GM23248 (cell line): ENCODE measurements at regions not wholly inside any gene's neighbourhood (a gene's known extent, or its start where the extent isn't known, plus 50 kb on each side); places are given as distances from the start of the nearest gene placed in this dataset.

Source experiments
- DNase-seq: peaks from one replicate; pipeline ENCODE4 v3.0.0-alpha.2; 2015
- H2AFZ ChIP-seq: fragments of 200-600 bp; sonication (generic); 2 replicates; pipeline ENCODE4 v1.6.1; 2016; ENCODE audit warnings: antibody characterized with exemption
- H3F3A ChIP-seq: fragments of 200-600 bp; sonication (generic); 2 replicates; pipeline ENCODE4 v1.6.1; 2016; ENCODE audit warnings: mild to moderate bottlenecking, antibody characterized with exemption, mixed run types; ENCODE audit not compliant: insufficient read depth
- H3K27ac ChIP-seq: fragments of 200-600 bp; sonication (generic); 2 replicates; pipeline ENCODE4 v1.5.1; 2016; ENCODE audit warnings: mild to moderate bottlenecking
- H3K27me3 ChIP-seq: fragments of 200-600 bp; sonication (generic); replicated peaks from 2 replicates; pipeline ENCODE4 v1.6.1; 2016; ENCODE audit warnings: mild to moderate bottlenecking; ENCODE audit not compliant: insufficient read depth
- H3K36me3 ChIP-seq: fragments of 200-600 bp; sonication (generic); 2 replicates; pipeline ENCODE4 v1.6.1; 2016; ENCODE audit warnings: low read depth, mild to moderate bottlenecking
- H3K4me1 ChIP-seq: fragments of 200-600 bp; sonication (generic); 2 replicates; pipeline ENCODE4 v1.6.1; 2016; ENCODE audit warnings: mild to moderate bottlenecking; ENCODE audit not compliant: insufficient read depth
- H3K4me2 ChIP-seq: fragments of 200-600 bp; sonication (generic); one replicate; pipeline ENCODE4 v1.6.1; 2016; ENCODE audit warnings: mild to moderate bottlenecking; ENCODE audit not compliant: unreplicated experiment
- H3K4me3 ChIP-seq: fragments of 200-600 bp; sonication (generic); 2 replicates; pipeline ENCODE4 v1.5.1; 2016; ENCODE audit warnings: mild to moderate bottlenecking
- H3K79me2 ChIP-seq: fragments of 200-600 bp; sonication (generic); 2 replicates; pipeline ENCODE4 v1.6.1; 2016; ENCODE audit warnings: mild to moderate bottlenecking; ENCODE audit not compliant: insufficient read depth
- H3K9ac ChIP-seq: fragments of 200-600 bp; sonication (generic); 2 replicates; pipeline ENCODE4 v1.6.1; 2016; ENCODE audit warnings: mild to moderate bottlenecking
- H3K9me2 ChIP-seq: fragments of 200-600 bp; sonication (generic); 2 replicates; pipeline ENCODE4 v1.6.1; 2016; ENCODE audit warnings: mixed run types, mild to moderate bottlenecking, moderate library complexity; ENCODE audit not compliant: insufficient read depth
- H3K9me3 ChIP-seq: fragments of 200-600 bp; sonication (generic); one replicate; pipeline ENCODE4 v1.6.1; 2017; ENCODE audit warnings: low read depth
- H4K20me1 ChIP-seq: fragments of 200-600 bp; sonication (generic); 2 replicates; pipeline ENCODE4 v1.6.0; 2016; ENCODE audit not compliant: insufficient read depth
- EZH2 ChIP-seq: fragments of 200-600 bp; sonication (generic); IDR thresholded peaks from 2 replicates; pipeline ENCODE4 v1.6.1; 2018; ENCODE audit warnings: antibody characterized with exemption, mild to moderate bottlenecking; ENCODE audit not compliant: insufficient read depth, poor library complexity, severe bottlenecking
- EZH2phosphoT487 ChIP-seq: fragments of 200-600 bp; sonication (generic); IDR thresholded peaks from 2 replicates; pipeline ENCODE4 v1.6.1; 2018; ENCODE audit warnings: antibody characterized with exemption, moderate library complexity, mild to moderate bottlenecking, low read depth; ENCODE audit not compliant: insufficient read depth
- WGBS, 2 experiments: methylation state at CpG; one replicate each; pipeline ENCODE4 v1.1.6; 2015 to 2017; ENCODE audit warnings: low lambda C conversion rate in 2 of 2, low coverage in 1 of 2; ENCODE audit errors: missing lambda C conversion rate in 2 of 2; 5-methylcytosine and 5-hydroxymethylcytosine counted together
- in situ Hi-C: fragments of 300-500 bp; cut with MboI; formaldehyde crosslinking; loops from 2 replicates; pipeline ENCODE4 v1.15.0; 2020

DNA sequence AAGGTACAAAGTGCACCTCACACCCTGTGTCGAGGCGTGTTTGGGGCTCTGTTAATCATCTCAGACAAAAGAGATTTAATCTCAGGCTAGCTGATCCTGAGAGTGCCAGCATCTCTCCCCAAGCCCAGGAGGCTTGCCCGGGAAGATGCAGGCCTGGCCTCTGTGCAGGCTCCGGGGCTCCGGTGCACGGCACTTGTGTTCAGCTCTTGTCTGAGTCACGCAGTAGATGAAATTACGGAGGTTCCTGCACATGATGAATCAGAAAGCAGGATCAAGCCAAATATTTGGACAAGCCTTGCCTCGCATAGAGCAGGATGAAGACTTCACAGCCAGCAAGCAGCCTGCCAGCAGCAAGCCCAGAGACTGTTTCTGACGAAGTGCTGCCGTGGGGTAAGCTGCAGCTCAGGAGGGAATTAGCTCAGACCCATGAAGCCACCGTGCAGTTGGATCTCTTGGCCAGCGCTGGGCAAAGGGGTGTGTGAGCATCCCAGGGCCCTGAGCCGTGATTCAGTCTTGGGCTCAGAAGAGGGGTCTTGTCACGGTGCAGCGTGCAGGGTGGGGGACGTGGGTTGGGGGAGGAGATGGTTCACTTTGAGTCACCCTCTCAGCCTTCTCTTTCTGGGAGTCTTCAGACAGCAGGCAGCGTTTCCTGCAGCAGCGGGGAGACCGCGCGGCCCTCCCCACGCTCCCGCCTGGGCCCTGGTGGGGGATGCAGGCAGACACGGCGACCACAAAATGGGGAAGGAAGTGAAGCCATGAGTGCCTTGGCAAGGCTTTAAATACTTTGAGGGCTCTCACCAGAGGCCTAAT is 89.2 kb upstream of the MEF2A start:
- Histone ChIP-seq H3K4me2 (peak overlapping the region; percentile 41), H3K4me3 (peak overlapping the region; percentile 42), H3K9me2 (no peaks in the 10 kb centered on the region), H2AFZ (peak overlapping the region; percentile 45; the same call in 1 of the 2 replicates), H4K20me1 (no peaks in the 10 kb centered on the region), H3K27ac (peak overlapping the region; percentile 68), H3K27me3 (no peaks in the 10 kb centered on the region), H3K79me2 (no peaks in the 10 kb centered on the region), H3K9me3 (no peaks in the 10 kb centered on the region), H3K9ac (peak overlapping the region; percentile 48), H3K4me1 (peaks cover 15% of the 10 kb centered on the region), H3F3A (peaks cover 22% of the 10 kb centered on the region), H3K36me3 (no peaks in the 10 kb centered on the region)
- in situ Hi-C loops = no loop called here
- TF ChIP-seq EZH2phosphoT487 (no peak), EZH2 (no peak)
- peak; percentile 99 for DNase-seq
- 18 to 24% methylated on average over 20 to 26 of the region's 26 CpGs for WGBS, 2 experiments

DNA sequence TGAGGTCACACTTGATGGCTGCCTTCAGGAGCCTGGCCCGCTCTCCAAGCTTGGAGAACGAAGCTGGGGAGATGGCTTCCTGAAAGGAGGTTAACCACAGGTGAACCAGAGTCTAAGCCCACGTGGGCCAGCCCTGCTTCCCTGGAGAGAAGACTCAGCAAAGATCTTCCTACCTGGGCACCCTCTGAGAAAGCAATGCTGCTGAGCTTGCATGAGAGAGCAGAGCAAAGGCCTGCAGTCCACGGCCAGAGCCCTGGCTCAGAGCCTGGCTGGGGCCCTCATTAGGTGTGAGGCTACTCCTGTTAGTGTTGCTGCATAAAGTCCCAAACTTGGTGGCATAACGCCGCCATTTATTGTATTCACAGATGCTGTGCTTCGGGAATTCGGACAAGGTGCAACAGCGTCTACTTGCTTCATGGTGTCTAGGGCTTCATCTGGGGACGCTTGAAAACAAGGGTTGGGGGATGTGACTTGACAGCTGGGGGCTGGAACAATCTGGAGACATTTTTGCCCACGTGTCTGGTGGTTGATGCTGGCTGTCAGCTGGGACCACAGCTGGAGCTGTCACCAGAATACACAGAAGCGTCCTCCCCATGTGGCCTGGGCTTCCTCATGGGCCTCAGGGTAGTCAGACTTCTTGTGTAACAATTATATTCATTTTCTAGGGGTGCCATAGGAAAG is 87.9 kb upstream of the MEF2A start:
- DNase-seq = no peak
- Histone ChIP-seq H3K4me1 (peaks cover 15% of the 10 kb centered on the region), H3K9me2 (no peaks in the 10 kb centered on the region), H3K27ac (no peak overlapping the region), H2AFZ (no peak overlapping the region), H3K4me2 (no peak overlapping the region), H3K36me3 (no peaks in the 10 kb centered on the region), H3K9me3 (no peaks in the 10 kb centered on the region), H3F3A (peaks cover 22% of the 10 kb centered on the region), H4K20me1 (no peaks in the 10 kb centered on the region), H3K4me3 (no peak overlapping the region), H3K79me2 (no peaks in the 10 kb centered on the region), H3K9ac (no peak overlapping the region; the same call in 1 of the 2 replicates), H3K27me3 (no peaks in the 10 kb centered on the region)
- in situ Hi-C loops = no loop called here
- no peak for TF ChIP-seq EZH2
- TF ChIP-seq EZH2phosphoT487 = no peak
- 97 to 99% methylated on average over 12 of the region's 12 CpGs for WGBS, 2 experiments

DNA sequence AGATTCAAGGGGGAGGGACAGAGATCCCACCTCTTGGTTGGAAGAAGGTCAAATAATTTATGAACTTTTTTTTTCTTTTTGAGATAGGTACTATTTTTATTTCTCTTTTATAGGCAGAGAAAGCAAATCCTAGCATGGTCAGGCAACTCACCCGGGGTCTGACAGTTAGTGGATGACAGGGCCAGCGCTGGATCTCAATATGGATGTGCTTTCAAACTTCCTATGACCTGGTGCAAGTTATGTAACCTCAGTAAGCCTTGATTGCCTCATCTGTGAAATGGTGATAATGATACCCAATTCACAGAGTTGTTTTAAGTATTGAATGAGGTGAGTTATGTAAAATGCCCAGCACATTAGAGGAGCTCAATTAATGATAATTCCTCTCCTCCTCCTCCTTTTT is 86.8 kb upstream of the MEF2A start:
- TF ChIP-seq EZH2phosphoT487 (no peak), EZH2 (no peak)
- in situ Hi-C loops = no loop called here
- Histone ChIP-seq H3K36me3 (no peaks in the 10 kb centered on the region), H3K27ac (no peak overlapping the region), H3K4me1 (peaks cover 15% of the 10 kb centered on the region), H3K9me3 (no peaks in the 10 kb centered on the region), H3K4me2 (no peak overlapping the region), H3K4me3 (no peak overlapping the region), H3K9me2 (no peaks in the 10 kb centered on the region), H3F3A (peaks cover 22% of the 10 kb centered on the region), H2AFZ (no peak overlapping the region), H4K20me1 (no peaks in the 10 kb centered on the region), H3K9ac (no peak overlapping the region), H3K27me3 (no peaks in the 10 kb centered on the region), H3K79me2 (no peaks in the 10 kb centered on the region)
- WGBS, 2 experiments = 95 to 96% methylated on average over 2 of the region's 2 CpGs
- DNase-seq = no peak

DNA sequence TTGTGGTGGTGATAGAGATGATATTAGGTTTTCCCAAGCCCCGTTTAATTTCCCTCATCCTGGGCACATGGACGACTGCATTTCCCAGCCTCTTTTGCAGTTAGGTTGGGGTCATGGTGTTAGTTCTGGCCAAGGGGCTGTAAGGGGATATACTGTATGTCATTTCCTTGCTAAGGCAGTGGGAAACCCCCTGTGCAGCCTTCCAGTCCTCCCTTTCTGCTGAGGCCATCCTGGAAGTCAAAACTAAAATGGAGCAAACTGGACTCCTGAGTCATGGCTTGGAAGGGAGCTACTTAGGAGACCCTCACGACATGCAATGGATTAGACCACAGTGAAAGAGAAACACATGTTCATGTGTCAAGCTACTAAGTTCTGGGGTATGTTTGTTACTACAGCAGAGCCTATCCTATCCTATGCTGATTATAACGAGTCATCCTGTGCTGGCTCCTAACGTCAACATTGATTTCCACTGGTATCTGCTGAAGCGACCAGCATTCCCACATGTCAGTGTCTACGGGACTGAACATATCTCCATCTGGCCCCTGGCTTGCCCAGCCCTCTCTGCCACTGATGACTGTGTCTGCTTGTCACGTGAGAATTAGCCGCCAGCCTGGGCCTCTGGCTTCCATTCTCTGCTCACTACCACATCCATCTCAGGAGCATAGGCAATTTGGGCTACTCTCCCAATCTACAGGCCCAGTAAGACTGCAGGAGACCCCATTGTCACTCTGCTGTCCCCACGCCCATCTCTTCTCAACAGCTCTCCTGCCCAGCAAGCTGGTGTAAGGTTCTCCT is 85.6 kb upstream of the MEF2A start:
- no peak overlapping the region for H3K27ac ChIP-seq
- no peak for TF ChIP-seq EZH2phosphoT487
- no peak for TF ChIP-seq EZH2
- H3K27me3 ChIP-seq = no peaks in the 10 kb centered on the region
- no peaks in the 10 kb centered on the region for H3K36me3 ChIP-seq
- H3K9me3 ChIP-seq = no peaks in the 10 kb centered on the region
- H3F3A ChIP-seq = peaks cover 22% of the 10 kb centered on the region
- no peak overlapping the region for H2AFZ ChIP-seq
- H3K9ac ChIP-seq = no peak overlapping the region
- no peaks in the 10 kb centered on the region for H3K79me2 ChIP-seq
- H3K4me3 ChIP-seq = no peak overlapping the region
- peaks cover 15% of the 10 kb centered on the region for H3K4me1 ChIP-seq
- in situ Hi-C loops = no loop called here
- H3K9me2 ChIP-seq = no peaks in the 10 kb centered on the region
- WGBS, 2 experiments = 92 to 93% methylated on average over 10 of the region's 10 CpGs
- H3K4me2 ChIP-seq = no peak overlapping the region
- no peaks in the 10 kb centered on the region for H4K20me1 ChIP-seq
- DNase-seq = no peak
